ENCODE measurements at regions not wholly inside any gene's neighbourhood (a gene's known extent, or its start where the extent isn't known, plus 50 kb on each side); places are given as distances from the start of the nearest gene placed in this dataset.
A peak's percentile ranks its signal among the peaks of the same experiment; 100 is the strongest.

DNA sequence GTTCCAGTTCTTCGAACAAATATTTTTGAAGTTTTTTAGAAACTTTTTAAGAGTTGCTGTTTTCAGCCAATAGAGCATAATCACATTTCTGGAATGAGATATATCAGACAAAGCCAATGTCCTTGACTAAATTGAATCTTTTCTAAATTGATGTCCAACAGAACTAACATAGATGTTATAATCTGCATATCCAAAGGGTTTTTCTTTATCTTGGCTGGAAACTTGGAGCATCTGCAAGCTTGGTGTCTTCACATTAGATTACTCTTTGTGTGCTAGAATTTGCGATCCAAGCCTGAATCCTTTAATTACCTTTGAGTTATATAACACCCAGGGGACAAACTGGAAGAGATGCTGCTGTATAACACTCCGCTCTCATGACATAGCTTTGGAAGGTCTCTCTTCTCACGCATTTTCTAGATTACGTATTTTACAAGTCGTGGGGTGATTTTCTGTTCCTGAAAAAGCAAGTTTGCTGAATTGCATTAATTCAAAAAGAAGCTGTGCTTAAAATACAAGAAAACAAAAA, 64.4 kb upstream of the FUCA2 start:
- DNase-seq (no peak), ATAC-seq (no peak)
- ChIA-PET CTCF (interaction anchor here (0.6 to 4.5 kb wide), 34 partner anchors 7 to 512 kb away, joined by 3 to 78 read pairs (median 4); partner anchors contain the start of genes FUCA2, LTV1 and PLAGL1), POLR2A (interaction anchor here (1.2 kb wide), 1 partner anchor 267 kb away, joined by 5 read pairs; the partner anchor contains the start of gene LTV1)
- Mint-ChIP-seq H3K9me3 (ENCODE audit: low read depth) (no peaks in the 10 kb centered on the region), H3K4me3 (no peak overlapping the region), H3K36me3 (ENCODE audit: low read depth) (no peaks in the 10 kb centered on the region), H3K27me3 (no peaks in the 10 kb centered on the region), H3K27ac (no peak overlapping the region), H3K4me1 (no peaks in the 10 kb centered on the region)
- intact Hi-C loops (cut with DNase I, micrococcal nuclease): loop anchor here (1.0 to 5.0 kb wide), 9 partner anchors 63 to 906 kb away; partner anchors contain the start of gene LTV1 (in 2 of the 2)

DNA sequence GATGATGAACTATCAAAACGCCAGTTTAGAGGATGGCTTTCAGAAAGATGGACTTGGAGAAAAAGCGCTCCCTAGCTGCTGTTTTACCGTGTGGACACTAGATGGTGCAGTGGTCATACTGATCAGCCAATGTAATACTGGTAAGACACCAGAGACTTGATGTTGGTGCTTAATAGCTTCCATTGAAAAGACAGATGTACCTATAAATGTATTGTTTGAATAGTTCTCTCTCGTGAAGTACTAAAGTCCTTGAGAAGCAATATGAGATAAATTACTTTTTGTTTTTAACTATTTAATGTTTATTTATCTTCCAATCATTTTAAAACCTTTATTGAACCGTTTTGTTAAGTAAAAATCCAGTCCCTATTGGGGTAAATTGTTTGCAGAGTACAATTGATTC, 63.9 kb upstream of the FUCA2 start:
- POLR2A ChIA-PET: interaction anchor here (1.2 kb wide), 1 partner anchor 268 kb away, joined by 5 read pairs; the partner anchor contains the start of gene LTV1
- intact Hi-C loops (cut with DNase I, micrococcal nuclease): loop anchor here (1.0 to 5.0 kb wide), 9 partner anchors 63 to 907 kb away; partner anchors contain the start of gene LTV1 (in 2 of the 2)
- peak; percentile 93 for ATAC-seq

DNA sequence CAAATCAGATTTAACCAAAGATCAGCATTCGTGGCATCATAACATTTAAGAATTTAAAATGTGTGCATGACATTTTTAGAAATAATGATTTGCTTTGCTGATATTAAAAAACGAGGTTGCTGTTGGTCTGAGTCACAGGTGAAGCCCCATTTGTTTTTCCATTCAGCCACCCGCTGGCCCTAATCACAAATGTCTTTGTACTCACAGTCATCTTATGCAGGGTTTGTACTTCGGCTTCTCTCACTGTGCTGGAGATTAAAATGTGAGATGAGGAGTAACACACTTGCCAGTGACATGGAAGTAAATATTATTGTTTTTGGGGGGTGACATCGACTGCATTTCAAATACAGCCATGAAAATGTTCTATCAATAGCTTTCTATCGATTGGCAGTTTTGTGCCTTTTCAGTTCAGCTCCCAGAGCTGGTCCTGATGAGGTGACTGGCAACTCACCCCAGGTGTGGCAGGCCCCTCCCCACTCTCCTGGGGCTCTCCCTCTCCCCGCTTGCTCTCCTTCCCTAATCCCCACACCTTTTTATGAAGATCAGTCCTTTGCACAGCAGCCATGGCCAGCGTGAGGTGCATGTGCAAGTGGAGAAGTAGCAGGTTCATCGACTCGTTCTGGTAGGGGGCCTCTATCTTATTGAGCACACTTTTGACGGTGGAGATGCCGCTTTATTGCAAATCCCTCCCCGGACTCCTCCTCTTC, 58.8 kb upstream of the FUCA2 start:
- no peaks in the 10 kb centered on the region for H3K36me3 Mint-ChIP-seq (ENCODE audit: low read depth)
- no peaks in the 10 kb centered on the region for H3K27me3 Mint-ChIP-seq
- H3K9me3 Mint-ChIP-seq (ENCODE audit: low read depth): no peaks in the 10 kb centered on the region
- CTCF ChIA-PET: interaction anchor here (0.7 to 1.4 kb wide), 4 partner anchors 220 to 443 kb away, joined by 3 to 4 read pairs (median 4); no protein-coding TSS in a partner anchor
- H3K4me1 Mint-ChIP-seq: peaks cover 27% of the 10 kb centered on the region
- POLR2A ChIA-PET: no interaction called here
- H3K4me3 Mint-ChIP-seq: no peak overlapping the region
- peak; percentile 19 for DNase-seq
- H3K27ac Mint-ChIP-seq: no peak overlapping the region
- intact Hi-C loops (cut with DNase I, micrococcal nuclease): no loop called here
- ATAC-seq: no peak

More for the DNA sequence above, 63.9 kb upstream of the FUCA2 start:
- H3K27me3 Mint-ChIP-seq: no peaks in the 10 kb centered on the region
- H3K4me3 Mint-ChIP-seq: no peak overlapping the region
- CTCF ChIA-PET: interaction anchor here (0.7 to 4.5 kb wide), 39 partner anchors 8 to 513 kb away, joined by 3 to 78 read pairs (median 4); partner anchors contain the start of genes FUCA2, LTV1, PLAGL1 and ZC2HC1B
- no peaks in the 10 kb centered on the region for H3K9me3 Mint-ChIP-seq (ENCODE audit: low read depth)
- H3K27ac Mint-ChIP-seq: no peak overlapping the region
- DNase-seq: peak; percentile 58
- H3K36me3 Mint-ChIP-seq (ENCODE audit: low read depth): no peaks in the 10 kb centered on the region
- H3K4me1 Mint-ChIP-seq: no peaks in the 10 kb centered on the region

DNA sequence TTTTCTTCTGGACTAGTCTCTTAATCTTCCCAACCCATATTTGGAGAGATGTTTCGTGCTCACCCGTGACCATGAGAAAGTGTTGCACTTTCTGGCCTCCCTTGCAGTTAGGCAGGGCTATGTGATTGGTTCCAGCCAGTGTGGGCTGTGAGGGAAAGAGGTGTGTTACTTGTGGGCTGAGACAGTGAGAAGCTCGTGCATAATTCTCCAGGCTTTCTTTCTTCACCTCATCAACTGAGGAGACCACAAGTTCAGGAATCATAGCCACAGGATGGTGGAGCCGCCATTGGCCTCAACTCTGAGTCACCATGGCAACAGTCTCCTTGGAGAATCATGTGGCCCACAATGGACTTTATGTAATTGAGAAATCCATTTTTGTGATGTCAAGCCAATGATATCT, 57.5 kb upstream of the FUCA2 start:
- DNase-seq (no peak), ATAC-seq (no peak)
- CTCF ChIA-PET: interaction anchor here (1.0 kb wide), 1 partner anchor 388 kb away, joined by 3 read pairs; no protein-coding TSS in a partner anchor
- POLR2A ChIA-PET: no interaction called here
- intact Hi-C loops (cut with DNase I, micrococcal nuclease): no loop called here
- Mint-ChIP-seq H3K27me3 (no peaks in the 10 kb centered on the region), H3K27ac (no peak overlapping the region), H3K4me3 (no peak overlapping the region), H3K4me1 (peaks cover 27% of the 10 kb centered on the region), H3K9me3 (ENCODE audit: low read depth) (no peaks in the 10 kb centered on the region), H3K36me3 (ENCODE audit: low read depth) (no peaks in the 10 kb centered on the region)

DNA sequence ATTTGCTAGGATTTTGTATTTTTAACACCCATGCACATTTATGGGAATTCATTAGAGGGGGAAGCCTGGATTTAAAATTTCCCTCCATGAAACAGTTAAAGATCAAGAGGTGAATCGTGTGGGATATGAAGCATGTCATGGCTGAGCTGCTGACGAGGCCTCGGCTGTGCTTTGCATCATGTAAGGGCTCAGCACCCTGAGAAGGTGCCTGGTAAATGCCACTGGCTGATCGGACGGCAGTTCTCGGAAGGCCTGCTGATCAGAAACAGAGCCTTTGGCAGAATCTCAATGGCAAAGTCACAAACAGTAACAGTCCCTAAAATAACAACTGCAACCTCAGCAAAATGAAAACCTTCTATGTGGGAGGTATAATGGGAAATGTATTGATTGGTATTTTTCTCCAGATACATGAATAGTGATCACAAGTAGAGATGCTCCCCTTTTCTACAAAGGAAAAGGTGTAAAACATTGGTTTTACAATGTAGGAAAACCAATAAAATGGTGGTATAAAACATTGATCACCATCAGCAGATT, 53.0 kb upstream of the FUCA2 start:
- ATAC-seq: no peak
- intact Hi-C loops (cut with DNase I, micrococcal nuclease): no loop called here
- Mint-ChIP-seq H3K4me3 (no peak overlapping the region), H3K27ac (no peak overlapping the region), H3K27me3 (no peaks in the 10 kb centered on the region), H3K36me3 (ENCODE audit: low read depth) (no peaks in the 10 kb centered on the region), H3K9me3 (ENCODE audit: low read depth) (no peaks in the 10 kb centered on the region), H3K4me1 (peaks cover 28% of the 10 kb centered on the region)
- ChIA-PET CTCF (no interaction called here), POLR2A (no interaction called here)
- no peak for DNase-seq

DNA sequence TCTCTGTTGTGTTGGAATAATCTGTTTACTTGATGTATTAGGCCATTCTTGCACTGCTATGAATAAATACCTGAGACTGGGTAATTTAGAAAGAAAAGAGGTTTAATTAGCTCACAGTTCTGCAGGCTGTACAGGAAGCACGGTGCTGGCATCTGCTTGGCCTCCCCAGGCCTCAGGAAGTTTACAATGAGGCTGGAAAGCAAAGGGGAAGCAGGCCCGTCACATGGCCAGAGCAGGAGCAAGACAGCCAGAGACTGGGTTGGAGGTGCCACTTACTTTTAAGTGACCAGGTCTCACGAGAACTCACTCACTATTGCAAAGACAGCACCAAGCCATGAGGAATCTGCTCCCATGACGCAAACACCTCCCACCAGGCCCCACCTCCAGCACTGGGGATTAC, 50.6 kb upstream of the FUCA2 start:
- Mint-ChIP-seq H3K27me3 (no peaks in the 10 kb centered on the region), H3K4me3 (no peak overlapping the region), H3K36me3 (ENCODE audit: low read depth) (no peaks in the 10 kb centered on the region), H3K9me3 (ENCODE audit: low read depth) (no peaks in the 10 kb centered on the region), H3K4me1 (peaks cover 15% of the 10 kb centered on the region), H3K27ac (no peak overlapping the region)
- CTCF ChIA-PET: interaction anchor here (0.7 kb wide), 1 partner anchor 23 kb away, joined by 3 read pairs; no protein-coding TSS in a partner anchor
- intact Hi-C loops (cut with DNase I, micrococcal nuclease): no loop called here
- DNase-seq (no peak), ATAC-seq (no peak)
- POLR2A ChIA-PET: no interaction called here
